ENCODE measurements at regions not wholly inside any gene's neighbourhood (a gene's known extent, or its start where the extent isn't known, plus 50 kb on each side); places are given as distances from the start of the nearest gene placed in this dataset.

- TF ChIP-seq BACH2 (CRISPR knock-in tag; IDR thresholded peaks at IDR 0.05; ENCODE audit: borderline replicate concordance): no peak
- no peak for TF ChIP-seq ZFP30 (CRISPR knock-in tag; IDR thresholded peaks at IDR 0.05)
- no peak for TF ChIP-seq PPARA (CRISPR knock-in tag; IDR thresholded peaks at IDR 0.05; ENCODE audit: borderline replicate concordance)
- TF ChIP-seq PATZ1 (CRISPR knock-in tag; IDR thresholded peaks at IDR 0.05; ENCODE audit: borderline replicate concordance): no peak
- TF ChIP-seq GLIS3 (CRISPR knock-in tag; IDR thresholded peaks at IDR 0.05): no peak
Measured at GRCh38 chr6:41427642-41428335, 92.4 kb downstream of the NCR2 start.

Measured in SK-N-SH treated with all-trans-retinoic acid at 6 μM for 48 hours (cell line).